OCI-LY3 (cell line): ENCODE measurements at regions not wholly inside any gene's neighbourhood (a gene's known extent, or its start where the extent isn't known, plus 50 kb on each side); places are given as distances from the start of the nearest gene placed in this dataset.

ENCODE experiments used
- H2AFZ ChIP-seq: fragments of 200-600, 300-600 bp; shearing (Covaris generic); 2 replicates; pipeline ENCODE4 v1.6.0; 2014; ENCODE audit warnings: antibody characterized with exemption, low read depth, low read length
- H3K27ac ChIP-seq: fragments of 200-600, 300-600 bp; sonication (generic); 2 replicates; pipeline ENCODE4 v1.5.1; 2014; ENCODE audit warnings: mild to moderate bottlenecking, low read length, moderate library complexity, mixed read lengths
- H3K27me3 ChIP-seq: fragments of 200-600, 300-600 bp; sonication (generic); 2 replicates; pipeline ENCODE4 v1.6.1; 2014; ENCODE audit warnings: low read depth, low read length, mixed read lengths
- H3K36me3 ChIP-seq: fragments of 200-600, 300-600 bp; sonication (generic); replicated peaks from 2 replicates; pipeline ENCODE3; 2014; ENCODE audit warnings: low read depth, low read length, mixed read lengths
- H3K4me1 ChIP-seq: fragments of 300-600, 200-600 bp; sonication (generic); 2 replicates; pipeline ENCODE4 v1.6.1; 2014; ENCODE audit warnings: low read length, mixed read lengths
- H3K4me2 ChIP-seq: fragments of 200-600, 300-600 bp; sonication (generic); 2 replicates; pipeline ENCODE4 v1.6.1; 2014; ENCODE audit warnings: low read length, mixed read lengths
- H3K4me3 ChIP-seq: fragments of 300-600, 200-600 bp; sonication (generic); 2 replicates; pipeline ENCODE4 v1.5.1; 2014; ENCODE audit warnings: antibody characterized with exemption, mild to moderate bottlenecking, low read length, moderate library complexity
- H3K79me2 ChIP-seq: fragments of 300-600, 200-600 bp; shearing (Covaris generic); 2 replicates; pipeline ENCODE4 v1.6.1; 2014; ENCODE audit warnings: mild to moderate bottlenecking, low read length, mixed read lengths
- H3K9ac ChIP-seq: fragments of 300-600, 200-600 bp; shearing (Covaris generic); 2 replicates; pipeline ENCODE4 v1.6.0; 2014; ENCODE audit warnings: mild to moderate bottlenecking, low read length, moderate library complexity
- H3K9me3 ChIP-seq: fragments of 200-600, 300-600 bp; shearing (Covaris generic); 2 replicates; pipeline ENCODE4 v1.6.1; 2014; ENCODE audit warnings: low read length, mixed read lengths; ENCODE audit not compliant: insufficient read depth
- H4K20me1 ChIP-seq: fragments of 200-600, 300-600 bp; sonication (generic); 2 replicates; pipeline ENCODE4 v1.6.1; 2016; ENCODE audit warnings: low read length, mixed read lengths; ENCODE audit not compliant: insufficient read depth
- EZH2phosphoT487 ChIP-seq: fragments of 200-600 bp; shearing (Covaris generic); IDR thresholded peaks from 2 replicates; pipeline ENCODE4 v1.6.1; 2018; ENCODE audit warnings: antibody characterized with exemption, mixed run types, low read depth
- TF ChIP-seq, protein P1 (sequence below): fragments of 200-600, 300-600 bp; sonication (generic); IDR thresholded peaks from 2 replicates; pipeline ENCODE4 v1.5.1; 2014; ENCODE audit warnings: antibody characterized with exemption, low read length, low read depth

DNA sequence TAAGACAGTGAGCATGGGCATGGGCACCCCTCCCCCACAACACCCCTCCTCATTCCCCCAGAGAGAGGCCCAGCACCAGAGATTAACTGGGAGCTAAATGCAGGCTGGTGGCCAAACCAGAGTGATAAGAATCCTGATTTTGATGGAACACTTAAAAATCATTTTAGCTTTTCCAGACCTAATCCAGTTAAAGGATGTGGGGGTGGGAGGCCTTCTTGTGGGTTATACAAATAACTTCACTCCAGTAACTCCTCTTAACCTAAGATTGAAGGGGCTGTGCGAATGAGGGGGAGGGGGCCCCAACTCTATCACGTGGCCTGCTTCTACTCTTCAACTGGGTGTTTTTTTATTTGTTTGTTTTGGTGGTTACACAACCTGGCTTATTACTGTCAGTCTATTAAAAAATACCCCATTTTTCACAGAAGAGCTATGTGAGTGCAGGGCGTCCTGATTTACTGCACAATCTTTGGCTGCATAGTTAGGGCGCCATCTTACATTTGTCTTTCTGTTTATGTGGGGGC lies 398.1 kb upstream of the LYPLAL1 start:
- Histone ChIP-seq H3K36me3 (no peaks in the 10 kb centered on the region), H3K4me2 (no peak overlapping the region), H3K79me2 (no peaks in the 10 kb centered on the region), H3K27me3 (peaks cover 3% of the 10 kb centered on the region; the same call in 1 of the 2 replicates), H3K9me3 (no peaks in the 10 kb centered on the region), H3K9ac (no peak overlapping the region), H3K27ac (no peak overlapping the region), H4K20me1 (no peaks in the 10 kb centered on the region), H3K4me3 (no peak overlapping the region), H3K4me1 (no peaks in the 10 kb centered on the region), H2AFZ (no peak overlapping the region)
- no peak for TF ChIP-seq EZH2phosphoT487
- TF ChIP-seq, protein P1, sequence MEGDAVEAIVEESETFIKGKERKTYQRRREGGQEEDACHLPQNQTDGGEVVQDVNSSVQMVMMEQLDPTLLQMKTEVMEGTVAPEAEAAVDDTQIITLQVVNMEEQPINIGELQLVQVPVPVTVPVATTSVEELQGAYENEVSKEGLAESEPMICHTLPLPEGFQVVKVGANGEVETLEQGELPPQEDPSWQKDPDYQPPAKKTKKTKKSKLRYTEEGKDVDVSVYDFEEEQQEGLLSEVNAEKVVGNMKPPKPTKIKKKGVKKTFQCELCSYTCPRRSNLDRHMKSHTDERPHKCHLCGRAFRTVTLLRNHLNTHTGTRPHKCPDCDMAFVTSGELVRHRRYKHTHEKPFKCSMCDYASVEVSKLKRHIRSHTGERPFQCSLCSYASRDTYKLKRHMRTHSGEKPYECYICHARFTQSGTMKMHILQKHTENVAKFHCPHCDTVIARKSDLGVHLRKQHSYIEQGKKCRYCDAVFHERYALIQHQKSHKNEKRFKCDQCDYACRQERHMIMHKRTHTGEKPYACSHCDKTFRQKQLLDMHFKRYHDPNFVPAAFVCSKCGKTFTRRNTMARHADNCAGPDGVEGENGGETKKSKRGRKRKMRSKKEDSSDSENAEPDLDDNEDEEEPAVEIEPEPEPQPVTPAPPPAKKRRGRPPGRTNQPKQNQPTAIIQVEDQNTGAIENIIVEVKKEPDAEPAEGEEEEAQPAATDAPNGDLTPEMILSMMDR = no peak

DNA sequence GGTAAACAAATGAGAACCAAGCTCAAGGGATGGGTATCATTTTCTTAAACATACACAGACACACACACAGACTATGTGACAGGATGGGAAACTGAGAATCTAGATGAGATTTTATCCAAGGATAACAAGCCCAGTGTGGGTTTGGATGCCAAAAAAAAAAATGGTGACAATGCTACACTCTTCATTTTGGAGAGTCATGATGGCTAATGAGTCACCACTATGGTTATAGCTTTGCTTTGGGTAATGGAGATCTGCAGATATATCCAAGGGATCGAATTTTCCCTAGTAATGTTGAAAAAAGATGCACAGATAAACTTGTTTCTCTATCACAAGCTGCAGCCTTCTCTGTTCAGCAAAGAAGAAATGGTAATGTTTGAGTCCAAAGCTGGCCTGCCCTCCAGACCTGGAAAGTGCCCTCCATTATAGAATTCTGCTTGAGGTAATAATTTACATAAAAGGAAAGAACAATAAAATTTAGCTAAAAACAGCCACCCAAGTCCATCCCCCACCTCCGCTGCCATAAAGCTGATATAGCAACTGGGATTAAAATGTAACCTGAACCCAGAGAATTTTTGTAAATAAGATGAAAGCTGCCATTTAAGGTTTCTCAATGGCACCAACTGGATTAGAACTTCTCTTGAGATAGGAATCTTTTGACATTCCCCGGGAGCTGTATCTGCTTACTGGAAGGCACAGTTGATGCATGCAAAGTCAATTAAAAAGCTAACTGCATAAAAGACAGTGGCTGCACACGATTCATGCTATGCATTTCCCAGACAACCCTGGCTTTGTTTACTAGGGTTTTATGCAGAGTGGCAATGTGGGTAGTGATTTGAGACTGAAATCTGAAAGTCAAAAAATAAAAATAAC lies 395.2 kb upstream of the LYPLAL1 start:
- H3K9ac ChIP-seq = no peak overlapping the region
- H3K4me1 ChIP-seq = no peaks in the 10 kb centered on the region
- H4K20me1 ChIP-seq = no peaks in the 10 kb centered on the region
- no peak overlapping the region for H3K4me2 ChIP-seq
- H2AFZ ChIP-seq = no peak overlapping the region
- no peak overlapping the region for H3K4me3 ChIP-seq
- TF ChIP-seq EZH2phosphoT487 = no peak
- TF ChIP-seq, protein P1 = no peak
- no peak overlapping the region for H3K27ac ChIP-seq
- no peaks in the 10 kb centered on the region; the same call in 1 of the 2 replicates for H3K27me3 ChIP-seq
- H3K36me3 ChIP-seq = no peaks in the 10 kb centered on the region
- no peaks in the 10 kb centered on the region for H3K79me2 ChIP-seq
- no peaks in the 10 kb centered on the region for H3K9me3 ChIP-seq

DNA sequence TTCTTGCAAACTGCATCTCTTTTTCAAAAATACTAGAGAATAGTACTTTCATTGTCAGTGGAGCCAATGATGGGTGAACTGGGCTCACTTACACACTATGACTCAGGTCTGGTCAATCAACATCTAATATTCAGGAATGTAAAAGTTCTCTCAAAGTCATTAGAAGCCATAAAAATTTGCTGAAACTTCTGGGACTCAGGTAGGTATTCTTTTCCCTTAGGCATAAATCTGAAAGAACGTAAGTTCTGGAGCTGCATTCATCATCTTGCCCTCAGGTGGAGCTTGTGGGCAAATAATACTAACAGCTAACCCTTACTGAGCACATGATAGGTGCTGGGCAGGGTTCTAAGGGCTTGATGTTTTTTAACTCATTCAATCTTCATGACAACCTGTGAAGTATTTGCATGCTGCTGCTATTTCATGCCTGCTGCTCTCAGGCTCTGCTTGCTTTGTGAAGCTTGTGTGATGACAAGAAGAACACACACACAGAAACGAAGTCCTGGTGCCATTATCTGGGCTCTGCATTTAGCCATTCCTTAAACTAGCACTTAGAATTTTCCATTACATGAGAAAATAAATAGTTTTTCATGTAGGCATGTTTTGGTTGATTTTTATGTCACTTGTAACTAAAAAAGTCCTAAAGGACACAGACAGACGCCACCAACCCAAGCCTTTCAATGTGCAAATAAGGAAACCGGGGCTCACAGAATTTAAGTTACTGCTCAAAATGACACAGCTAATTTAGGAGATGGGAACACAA lies 394.2 kb upstream of the LYPLAL1 start:
- TF ChIP-seq, protein P1 = 0 out of 2 replicates have a peak, but pooled peaks have one; percentile 3
- TF ChIP-seq EZH2phosphoT487 = no peak
- Histone ChIP-seq H3K9me3 (no peaks in the 10 kb centered on the region), H3K4me1 (no peaks in the 10 kb centered on the region), H4K20me1 (no peaks in the 10 kb centered on the region), H3K27me3 (no peaks in the 10 kb centered on the region; the same call in 1 of the 2 replicates), H3K4me2 (no peak overlapping the region), H3K79me2 (no peaks in the 10 kb centered on the region), H3K36me3 (no peaks in the 10 kb centered on the region), H3K9ac (no peak overlapping the region), H3K27ac (no peak overlapping the region), H3K4me3 (no peak overlapping the region), H2AFZ (no peak overlapping the region)

DNA sequence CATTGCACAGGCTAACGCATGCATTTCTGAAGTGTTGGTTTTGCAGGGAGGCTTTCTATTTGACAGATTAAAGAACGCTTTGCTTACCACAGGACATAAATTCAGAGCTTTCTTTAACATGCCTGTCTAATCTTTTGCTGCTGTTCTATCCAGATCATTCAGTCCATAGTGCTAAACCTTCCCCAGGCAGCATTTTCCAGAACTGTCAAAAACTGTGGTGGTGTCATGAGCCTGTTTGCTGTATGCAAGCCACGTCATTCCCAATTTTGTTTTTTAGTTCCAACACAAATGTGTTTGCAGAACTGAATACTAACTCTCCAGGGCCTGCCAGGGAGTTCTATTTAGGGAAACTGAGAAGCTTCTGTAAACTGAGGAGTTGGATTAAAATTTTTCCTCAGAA lies 390.5 kb upstream of the LYPLAL1 start:
- Histone ChIP-seq H3K4me1 (no peaks in the 10 kb centered on the region), H3K4me2 (no peak overlapping the region), H3K36me3 (no peaks in the 10 kb centered on the region), H2AFZ (no peak overlapping the region), H3K9me3 (no peaks in the 10 kb centered on the region), H4K20me1 (no peaks in the 10 kb centered on the region), H3K27ac (no peak overlapping the region), H3K4me3 (no peak overlapping the region), H3K9ac (no peak overlapping the region), H3K27me3 (no peaks in the 10 kb centered on the region; the same call in 1 of the 2 replicates), H3K79me2 (no peaks in the 10 kb centered on the region)
- no peak for TF ChIP-seq EZH2phosphoT487
- TF ChIP-seq, protein P1 = no peak
